ENCODE measurements at regions not wholly inside any gene's neighbourhood (a gene's known extent, or its start where the extent isn't known, plus 50 kb on each side); places are given as distances from the start of the nearest gene placed in this dataset.

- no peak for TF ChIP-seq ATF2 (IDR thresholded peaks at IDR 0.05; ENCODE audit: low read length)
Measured at GRCh38 chr3:177449360-177450006, 252.2 kb upstream of the TBL1XR1 start (continued).
